HEK293 (cell line): ENCODE measurements at regions not wholly inside any gene's neighbourhood (a gene's known extent, or its start where the extent isn't known, plus 50 kb on each side); places are given as distances from the start of the nearest gene placed in this dataset.

Experiments used
- CTCF ChIA-PET: fragments of 350-600 bp; formaldehyde crosslinking; extraction: SDS; loops from one replicate; lab custom pipeline; 2021; ENCODE audit warnings: antibody characterized with exemption; lab: Yijun Ruan, JAX
- POLR2A ChIA-PET: fragments of 300-600 bp; formaldehyde crosslinking; extraction: SDS; loops from one replicate; lab custom pipeline; 2020; ENCODE audit warnings: antibody characterized with exemption, inconsistent platforms; lab: Yijun Ruan, JAX
- H3K27ac ChIP-seq: fragments of 200-500 bp; sonication (Bioruptor generic); 2 replicates; pipeline ENCODE4 v1.5.1; 2014; ENCODE audit warnings: low read depth, low read length, control low read depth, inconsistent platforms; ENCODE audit errors: extremely low read depth
- H3K36me3 ChIP-seq, 2 experiments: fragments of 200-500 bp in 1 of 2; sonication (Bioruptor generic) in 1 of 2; 1 replicate in 1 of 2; 2 replicates in 1 of 2; pipeline ENCODE4 v1.5.1; 2014 to 2017; ENCODE audit warnings: inconsistent platforms in 2 of 2, low read length in 2 of 2; ENCODE audit not compliant: control insufficient read depth in 2 of 2, insufficient read depth in 1 of 2
- H3K4me1 ChIP-seq: fragments of 200-500 bp; sonication (Bioruptor generic); 2 replicates; pipeline ENCODE4 v1.5.1; 2014; ENCODE audit warnings: mild to moderate bottlenecking, low read length, inconsistent platforms; ENCODE audit not compliant: control insufficient read depth, insufficient read depth
- H3K4me3 ChIP-seq: 2 replicates; pipeline ENCODE4 v1.5.1; 2011; ENCODE audit warnings: low read depth, mild to moderate bottlenecking, control low read depth, low read length, moderate library complexity
- H3K9me3 ChIP-seq: fragments of 200-500 bp; sonication (Bioruptor generic); 2 replicates; pipeline ENCODE4 v1.5.1; 2014; ENCODE audit warnings: low read depth, low read length, inconsistent platforms; ENCODE audit not compliant: control insufficient read depth, insufficient read depth
- FEZF1 ChIP-seq: fragments of 450-650 bp; formaldehyde crosslinking; IDR thresholded peaks from 2 replicates; pipeline ENCODE4 v1.5.1; 2016; ENCODE audit warnings: missing biosample characterization, missing genetic modification characterization
- MEIS1 ChIP-seq: sonication (generic); formaldehyde crosslinking; IDR thresholded peaks from 2 replicates; pipeline ENCODE4 v1.8.1; 2022; ENCODE audit warnings: missing genetic modification reagents, mild to moderate bottlenecking, borderline replicate concordance
- SP3 ChIP-seq: fragments of 450-650 bp; formaldehyde crosslinking; IDR thresholded peaks from 2 replicates; pipeline ENCODE4 v1.5.1; 2016; ENCODE audit warnings: missing biosample characterization, missing genetic modification characterization
- TSHZ1 ChIP-seq: fragments of 450-650 bp; formaldehyde crosslinking; IDR thresholded peaks from 2 replicates; pipeline ENCODE4 v1.5.1; 2016; ENCODE audit warnings: missing biosample characterization, missing genetic modification characterization, borderline replicate concordance
- ZBTB10 ChIP-seq: fragments of 450-650 bp; formaldehyde crosslinking; IDR thresholded peaks from 2 replicates; pipeline ENCODE4 v1.5.1; 2016; ENCODE audit warnings: missing biosample characterization, missing genetic modification characterization
- ZBTB17 ChIP-seq: fragments of 450-650 bp; formaldehyde crosslinking; IDR thresholded peaks from 2 replicates; pipeline ENCODE4 v1.5.1; 2016; ENCODE audit warnings: missing biosample characterization, missing genetic modification characterization
- ZFP69B ChIP-seq: fragments of 450-650 bp; formaldehyde crosslinking; IDR thresholded peaks from 2 replicates; pipeline ENCODE4 v1.5.1; 2016; ENCODE audit warnings: missing biosample characterization, missing genetic modification characterization
- ZNF394 ChIP-seq: fragments of 450-650 bp; formaldehyde crosslinking; IDR thresholded peaks from 2 replicates; pipeline ENCODE4 v1.5.1; 2016; ENCODE audit warnings: missing biosample characterization, missing genetic modification characterization, mild to moderate bottlenecking, moderate library complexity, borderline replicate concordance
- ZNF404 ChIP-seq: fragments of 450-650 bp; formaldehyde crosslinking; IDR thresholded peaks from 2 replicates; pipeline ENCODE4 v1.5.1; 2017; ENCODE audit warnings: missing biosample characterization, missing genetic modification characterization
- ZNF514 ChIP-seq: fragments of 450-650 bp; formaldehyde crosslinking; IDR thresholded peaks from 2 replicates; pipeline ENCODE4 v1.5.1; 2016; ENCODE audit warnings: missing biosample characterization, missing genetic modification characterization
- ZNF571 ChIP-seq: fragments of 450-650 bp; formaldehyde crosslinking; IDR thresholded peaks from 2 replicates; pipeline ENCODE4 v1.5.0; 2017; ENCODE audit warnings: missing biosample characterization, missing genetic modification characterization
- ZNF76 ChIP-seq: fragments of 450-650 bp; formaldehyde crosslinking; IDR thresholded peaks from 2 replicates; pipeline ENCODE4; 2016; ENCODE audit warnings: low read depth, missing biosample characterization, missing genetic modification characterization, borderline replicate concordance
- TF ChIP-seq, protein P1 (sequence below): fragments of 450-650 bp; formaldehyde crosslinking; IDR thresholded peaks from 2 replicates; pipeline ENCODE4 v1.5.1; 2016; ENCODE audit warnings: missing biosample characterization, missing genetic modification characterization

- no peak overlapping the region for H3K4me3 ChIP-seq
- H3K27ac ChIP-seq = no peak overlapping the region
- ChIA-PET POLR2A (no interaction called here), CTCF (no interaction called here)
- H3K4me1 ChIP-seq = no peaks in the 10 kb centered on the region
- H3K9me3 ChIP-seq = no peaks in the 10 kb centered on the region
- no peaks in the 10 kb centered on the region for H3K36me3 ChIP-seq
- no peak for TF ChIP-seq FEZF1 (tag by site-specific recombination)
- no peak for TF ChIP-seq ZNF571
- TF ChIP-seq ZNF514 (tag by site-specific recombination) = no peak
- TF ChIP-seq ZNF404 (tag by site-specific recombination) = no peak
- TF ChIP-seq ZFP69B (tag by site-specific recombination) = no peak
- TF ChIP-seq, protein P1, sequence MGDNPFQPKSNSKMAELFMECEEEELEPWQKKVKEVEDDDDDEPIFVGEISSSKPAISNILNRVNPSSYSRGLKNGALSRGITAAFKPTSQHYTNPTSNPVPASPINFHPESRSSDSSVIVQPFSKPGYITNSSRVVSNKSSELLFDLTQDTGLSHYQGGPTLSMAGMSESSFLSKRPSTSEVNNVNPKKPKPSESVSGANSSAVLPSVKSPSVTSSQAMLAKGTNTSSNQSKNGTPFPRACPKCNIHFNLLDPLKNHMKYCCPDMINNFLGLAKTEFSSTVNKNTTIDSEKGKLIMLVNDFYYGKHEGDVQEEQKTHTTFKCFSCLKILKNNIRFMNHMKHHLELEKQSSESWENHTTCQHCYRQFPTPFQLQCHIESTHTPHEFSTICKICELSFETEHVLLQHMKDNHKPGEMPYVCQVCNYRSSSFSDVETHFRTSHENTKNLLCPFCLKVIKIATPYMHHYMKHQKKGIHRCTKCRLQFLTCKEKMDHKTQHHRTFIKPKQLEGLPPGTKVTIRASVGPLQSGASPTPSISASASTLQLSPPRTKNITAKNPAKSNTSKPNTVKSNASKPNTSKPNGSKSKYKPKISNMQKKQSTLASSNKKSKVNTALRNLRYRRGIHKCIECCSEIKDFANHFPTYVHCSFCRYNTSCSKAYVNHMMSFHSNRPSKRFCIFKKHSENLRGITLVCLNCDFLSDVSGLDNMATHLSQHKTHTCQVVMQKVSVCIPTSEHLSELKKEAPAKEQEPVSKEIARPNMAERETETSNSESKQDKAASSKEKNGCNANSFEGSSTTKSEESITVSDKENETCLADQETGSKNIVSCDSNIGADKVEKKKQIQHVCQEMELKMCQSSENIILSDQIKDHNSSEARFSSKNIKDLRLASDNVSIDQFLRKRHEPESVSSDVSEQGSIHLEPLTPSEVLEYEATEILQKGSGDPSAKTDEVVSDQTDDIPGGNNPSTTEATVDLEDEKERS (tag by site-specific recombination) = no peak
Measured at GRCh38 chr14:40368314-40368713, 936.1 kb upstream of the FBXO33 start.

GRCh38 chr14:40367717-40368116, 935.5 kb upstream of the FBXO33 start:
- TF ChIP-seq ZBTB17 = no peak
- H3K9me3 ChIP-seq = no peaks in the 10 kb centered on the region
- ChIA-PET POLR2A (no interaction called here), CTCF (no interaction called here)
- H3K4me1 ChIP-seq = no peaks in the 10 kb centered on the region
- no peak overlapping the region for H3K27ac ChIP-seq
- no peaks in the 10 kb centered on the region for H3K36me3 ChIP-seq
- no peak overlapping the region for H3K4me3 ChIP-seq

GRCh38 chr14:40365305-40365704, 933.1 kb upstream of the FBXO33 start:
- no peak overlapping the region for H3K4me3 ChIP-seq
- no peaks in the 10 kb centered on the region for H3K9me3 ChIP-seq
- H3K36me3 ChIP-seq = no peaks in the 10 kb centered on the region
- H3K27ac ChIP-seq = no peak overlapping the region
- POLR2A ChIA-PET = no interaction called here
- no peaks in the 10 kb centered on the region for H3K4me1 ChIP-seq
- TF ChIP-seq ZNF394 (no peak), ZNF76 (no peak), ZBTB10 (tag by site-specific recombination) (no peak), MEIS1 (CRISPR knock-in tag) (no peak), ZBTB17 (no peak), SP3 (no peak), TSHZ1 (tag by site-specific recombination) (no peak)
- CTCF ChIA-PET = no interaction called here
